ENCODE measurements at regions not wholly inside any gene's neighbourhood (a gene's known extent, or its start where the extent isn't known, plus 50 kb on each side); places are given as distances from the start of the nearest gene placed in this dataset.
"Not testable (repeated sequence)": the region's sequence is repeated elsewhere in the genome, so short reads cannot be mapped to it uniquely, and the experiment has no call there.

DNA sequence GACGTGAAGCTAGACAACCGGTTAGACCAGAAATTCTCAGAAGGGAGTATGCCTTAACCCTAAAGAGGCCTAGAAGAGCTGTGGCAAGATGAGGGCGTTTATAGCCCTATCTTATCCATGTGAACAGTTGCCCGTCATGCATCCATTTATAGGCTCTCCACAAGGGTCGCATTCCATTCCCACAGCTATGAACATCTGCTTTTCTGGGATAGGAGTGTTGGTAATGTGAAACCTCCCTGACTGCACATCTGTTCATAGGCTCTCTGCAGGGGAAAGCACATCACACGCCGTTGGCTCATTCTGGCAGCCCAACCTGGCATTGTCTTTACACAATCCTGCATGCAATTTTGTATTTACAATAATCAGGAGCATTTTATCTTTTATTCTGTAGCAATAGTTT is 485.6 kb downstream of the ACTR3B start:
- not testable (repeated sequence) for DNase-seq

DNA sequence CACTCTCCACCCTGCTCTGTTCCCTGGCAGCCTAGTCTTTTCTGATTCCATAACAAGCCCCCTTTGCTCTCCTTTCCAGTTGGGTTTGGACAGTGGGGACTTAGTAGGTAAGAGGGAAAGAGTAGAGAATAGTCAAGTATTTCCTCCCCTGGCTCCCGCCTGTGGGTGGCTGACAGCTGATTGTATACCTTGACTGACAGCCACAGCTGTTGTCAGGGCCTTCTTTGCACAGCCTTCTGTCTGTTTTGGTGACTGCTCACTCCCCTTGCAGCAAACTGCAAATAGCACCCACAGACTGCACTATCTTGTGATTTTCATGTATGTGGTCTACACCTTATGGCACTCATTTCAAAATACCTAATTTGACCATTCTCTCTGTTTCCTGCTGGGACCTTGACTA is 486.3 kb downstream of the ACTR3B start:
- DNase-seq = no peak

- no peak for DNase-seq
Observed at GRCh38 chr7:153247926-153248325, 488.4 kb downstream of the ACTR3B start.

GRCh38 chr7:153258686-153259085 is 499.1 kb downstream of the ACTR3B start:
- no peak for DNase-seq

GRCh38 chr7:153276394-153276793 is 516.8 kb downstream of the ACTR3B start:
- DNase-seq = no peak

DNA sequence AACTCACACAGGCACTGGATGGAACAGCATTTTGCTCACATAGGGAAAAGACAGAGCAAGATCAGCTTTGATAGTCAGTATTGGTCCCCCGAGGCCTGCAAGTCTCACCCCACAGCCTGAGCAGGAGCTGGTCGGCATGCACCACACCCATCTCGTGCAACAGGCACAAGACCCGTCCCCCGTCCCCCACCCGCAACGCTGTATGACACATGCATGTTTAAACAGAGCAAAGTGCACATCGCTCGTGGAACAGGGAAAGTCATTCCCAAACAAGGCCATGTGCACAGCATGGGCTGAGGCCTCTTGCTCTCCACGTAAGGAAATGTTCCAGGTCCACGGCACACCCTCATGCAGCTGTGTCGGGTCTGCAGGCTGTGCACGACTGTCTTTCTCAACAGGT is 527.2 kb downstream of the ACTR3B start:
- no peak for DNase-seq

DNA sequence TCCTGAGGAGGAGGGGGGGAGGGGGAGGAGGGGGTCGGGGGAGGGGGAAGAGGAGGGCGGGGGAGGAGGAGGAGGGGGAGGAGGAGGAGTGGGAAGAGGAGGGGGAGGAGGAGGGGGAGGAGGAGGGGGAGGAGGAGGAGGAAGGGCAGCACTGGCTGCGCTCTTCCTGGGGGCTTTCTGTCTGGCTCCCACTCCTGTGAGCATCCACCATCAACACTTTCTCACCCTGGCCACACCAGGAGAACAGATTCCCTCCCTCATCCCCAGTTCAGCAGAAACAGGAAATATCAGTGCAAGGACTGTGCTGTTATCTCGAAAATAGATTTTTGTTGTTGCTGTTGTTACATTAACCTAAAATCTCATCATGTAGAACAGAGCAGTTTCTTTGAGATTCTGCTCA is 530.5 kb downstream of the ACTR3B start:
- no peak for DNase-seq

DNA sequence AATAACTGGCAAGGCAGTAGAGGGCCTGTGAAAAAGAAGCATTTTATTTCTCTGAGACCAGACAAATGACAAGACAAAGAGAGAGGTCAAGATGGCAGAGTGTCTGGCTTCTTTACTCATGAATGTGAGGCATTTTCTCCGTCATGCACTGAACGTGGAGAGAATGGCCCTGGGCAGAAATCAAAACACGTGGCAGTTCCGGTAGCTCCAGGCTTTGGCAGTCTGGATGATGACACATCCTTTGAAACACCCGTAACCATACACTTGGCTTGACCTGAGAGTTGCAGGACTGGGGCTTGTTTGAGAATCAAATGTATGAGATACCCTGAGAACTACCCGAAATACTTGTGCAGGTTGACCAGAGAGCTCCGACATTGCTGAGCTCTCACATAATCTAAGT is 537.6 kb downstream of the ACTR3B start:
- DNase-seq = no peak

GRCh38 chr7:153301936-153302335 is 542.4 kb downstream of the ACTR3B start:
- no peak for DNase-seq

- DNase-seq = no peak
Observed at GRCh38 chr7:153320005-153320404, 560.5 kb downstream of the ACTR3B start.

DNA sequence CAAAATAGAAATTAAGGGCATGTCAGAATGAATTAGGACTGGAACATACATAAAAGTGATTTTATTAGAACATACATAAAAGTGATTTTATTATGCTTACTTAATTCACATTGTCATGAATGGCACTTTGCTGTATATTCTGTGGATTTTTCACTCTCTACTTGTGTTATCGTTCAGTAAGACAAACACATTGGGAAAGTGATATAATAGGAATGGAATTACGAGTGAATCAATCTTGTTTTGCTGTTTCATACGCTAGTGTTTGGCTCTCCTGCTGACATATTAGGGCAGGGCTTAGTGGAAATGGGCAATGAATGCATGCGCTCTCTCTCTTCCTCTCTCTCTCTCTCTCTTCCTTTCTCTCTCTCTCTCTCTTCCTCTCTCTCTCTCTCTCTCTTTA is 561.1 kb downstream of the ACTR3B start:
- no peak for DNase-seq

GRCh38 chr7:153322991-153323390 is 563.4 kb downstream of the ACTR3B start:
- DNase-seq = no peak

DNA sequence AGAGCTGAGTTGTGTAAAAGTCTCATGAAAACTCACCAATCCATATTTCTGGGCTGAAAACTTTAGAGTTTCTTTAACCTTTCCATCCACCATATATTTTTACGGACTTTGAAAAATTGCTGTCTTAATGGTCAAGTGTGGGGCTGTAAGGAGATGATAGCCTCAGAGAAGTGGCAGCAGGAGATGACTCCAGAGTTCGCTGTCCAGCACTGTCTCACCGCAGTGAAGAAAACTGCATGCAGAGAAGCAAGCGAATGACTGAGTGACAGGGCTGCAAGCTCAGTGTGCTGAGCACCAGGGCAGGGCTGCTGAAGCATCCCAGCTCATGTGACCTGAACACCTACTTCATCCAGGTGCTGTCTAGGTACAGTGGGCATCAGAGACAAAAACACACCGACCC is 564.5 kb downstream of the ACTR3B start:
- DNase-seq = no peak

- DNase-seq = no peak
Observed at GRCh38 chr7:153327683-153328082, 568.1 kb downstream of the ACTR3B start.

GRCh38 chr7:153331427-153331826 is 571.9 kb downstream of the ACTR3B start:
- no peak for DNase-seq

DNA sequence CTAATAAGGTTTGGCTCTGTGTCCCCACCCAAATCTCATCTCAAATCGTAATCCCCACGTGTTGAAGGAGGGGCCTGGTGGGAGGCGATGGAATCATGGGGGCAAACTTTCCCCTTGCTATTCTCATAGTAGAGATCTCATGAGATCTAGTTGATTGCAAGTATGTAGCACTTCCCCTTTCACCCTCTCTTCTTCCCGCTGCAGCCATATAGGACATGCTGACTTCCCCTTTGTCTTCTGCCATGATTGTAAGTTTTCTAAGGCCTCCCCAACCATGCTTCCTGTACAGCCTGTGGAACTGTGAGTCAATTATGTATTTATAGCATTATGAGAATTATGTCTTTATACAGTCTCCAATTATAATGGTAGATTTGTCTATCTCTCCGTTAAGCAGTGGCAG is 594.5 kb downstream of the ACTR3B start:
- no peak for DNase-seq

DNA sequence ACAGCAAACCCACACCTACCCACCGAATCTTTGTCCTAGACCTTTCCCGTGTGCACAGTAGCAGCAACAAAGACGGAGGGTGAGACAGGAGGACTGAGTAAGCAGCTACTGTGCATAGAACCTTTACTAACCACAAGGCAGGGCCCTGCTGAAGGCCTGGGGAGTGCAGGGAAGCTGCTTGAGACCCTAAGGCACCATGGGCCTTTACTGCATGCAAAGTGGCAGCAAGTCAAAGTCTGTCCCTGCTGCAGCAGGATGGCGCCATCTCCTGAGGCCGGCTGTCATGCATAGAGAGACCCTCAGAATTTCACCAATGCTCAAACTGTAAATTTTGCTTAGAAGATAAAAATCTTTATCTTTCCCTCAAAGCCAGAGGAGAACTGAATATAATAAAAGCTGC is 610.5 kb downstream of the ACTR3B start:
- DNase-seq = no peak

GRCh38 chr7:153380636-153381035 is 621.1 kb downstream of the ACTR3B start:
- DNase-seq = no peak

GRCh38 chr7:153381275-153382040 is 621.9 kb downstream of the ACTR3B start:
- DNase-seq = peak; percentile 2 to 3

DNA sequence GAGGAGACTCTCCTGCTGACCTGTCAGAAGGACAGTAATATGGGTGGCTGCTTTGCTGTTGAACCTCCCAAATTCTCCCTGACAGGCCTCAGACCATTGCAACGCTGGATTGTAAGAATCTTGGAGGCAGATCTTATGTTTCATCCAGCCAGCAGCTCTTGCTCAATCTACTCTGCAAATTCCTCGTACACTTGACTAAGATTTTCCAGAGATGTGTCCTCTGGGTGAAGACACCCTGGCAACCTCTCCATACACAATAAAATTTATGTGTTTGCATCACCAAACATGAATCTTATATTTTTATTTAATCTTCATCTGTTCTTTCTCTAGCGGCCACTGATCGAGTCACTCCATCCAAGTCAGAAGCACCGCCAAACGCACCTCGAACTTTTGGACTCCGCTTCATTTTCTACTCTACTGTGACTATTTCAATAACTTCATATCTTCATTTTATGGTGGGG is 623.1 kb downstream of the ACTR3B start:
- DNase-seq = no peak

DNA sequence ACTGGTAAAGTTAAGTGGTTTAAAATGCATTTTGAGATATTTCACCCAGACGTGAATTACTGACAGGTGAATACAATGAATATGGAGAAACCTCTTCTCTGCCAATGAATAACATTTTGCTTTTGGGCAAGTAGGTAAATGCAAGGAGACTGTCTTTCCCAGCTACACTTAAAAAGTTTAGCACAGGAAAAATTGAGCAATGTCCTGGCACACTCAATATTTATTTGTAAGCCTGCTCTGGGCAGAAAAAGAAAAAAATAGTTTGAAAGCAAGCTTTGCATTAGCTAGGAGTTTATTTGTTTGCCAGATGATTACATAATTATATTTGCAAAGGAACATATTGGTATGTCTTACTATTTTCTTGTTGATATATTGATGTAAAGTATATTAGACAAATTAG is 624.2 kb downstream of the ACTR3B start:
- DNase-seq = no peak

GRCh38 chr7:153385502-153385901 is 626.0 kb downstream of the ACTR3B start:
- no peak for DNase-seq

GRCh38 chr7:153386556-153386955 is 627.0 kb downstream of the ACTR3B start:
- DNase-seq = no peak

DNA sequence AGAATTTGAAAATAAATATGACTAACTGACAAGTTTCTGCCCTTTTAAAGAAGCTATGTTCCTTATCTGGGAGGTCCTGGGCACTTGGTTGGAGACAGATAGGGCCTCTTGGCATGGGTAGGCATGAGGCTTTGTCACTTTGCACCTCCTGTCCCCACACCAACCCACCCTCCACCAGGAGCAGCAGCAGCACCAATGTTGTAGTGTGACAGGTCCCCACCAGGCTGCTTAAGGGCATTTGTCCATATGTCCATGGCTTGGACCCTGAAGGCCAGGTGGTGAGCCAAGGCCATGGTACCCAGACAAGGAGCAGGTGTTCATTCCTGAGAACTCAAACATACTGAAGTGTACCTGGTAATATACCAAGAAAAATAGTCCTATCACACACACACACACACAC is 629.1 kb downstream of the ACTR3B start:
- DNase-seq = no peak

GRCh38 chr7:153389261-153389660 is 629.7 kb downstream of the ACTR3B start:
- no peak for DNase-seq

Measured in stimulated activated CD4-positive, alpha-beta T cell treated with anti-CD3 and anti-CD28 coated beads, Interleukin-2, amount 100 ng/mL, for 48 hours (primary cell).